ENCODE measurements at regions not wholly inside any gene's neighbourhood (a gene's known extent, or its start where the extent isn't known, plus 50 kb on each side); places are given as distances from the start of the nearest gene placed in this dataset.

GRCh38 chr22:49400136-49400940 lies 427.3 kb downstream of the BRD1 start:
- Histone ChIP-seq H3K36me3 (ENCODE audit: control insufficient read depth, insufficient read depth, low read length) (no peaks in the 10 kb centered on the region), H3K14ac (replicated peaks; ENCODE audit: low read depth, low read length) (no peak overlapping the region), H2BK20ac (ENCODE audit: low read depth, low read length) (no peak overlapping the region), H3K4me2 (ENCODE audit: low read depth, low read length) (no peak overlapping the region), H2BK15ac (ENCODE audit: low read depth, low read length) (no peak overlapping the region), H3K56ac (ENCODE audit: extremely low read depth, insufficient read depth, low read length) (no peak overlapping the region), H3K27ac (ENCODE audit: insufficient read depth, low read length) (no peak overlapping the region), H3K79me1 (ENCODE audit: low read depth in 1 of 2, low read length in 2 of 2) (no peaks in the 10 kb centered on the region), H3K9me1 (ENCODE audit: insufficient read depth, low read length) (no peaks in the 10 kb centered on the region), H4K91ac (ENCODE audit: insufficient read depth, low read depth, low read length) (no peak overlapping the region), H2BK120ac (ENCODE audit: low read depth, low read length) (no peak overlapping the region), H2BK5ac (ENCODE audit: low read depth, low read length, poor library complexity, severe bottlenecking) (no peak overlapping the region), H3K9ac (ENCODE audit: low read depth, low read length) (no peak overlapping the region), H4K8ac (ENCODE audit: low read depth in 2 of 2, low read length in 2 of 2) (no peak overlapping the region), H2AFZ (replicated peaks; ENCODE audit: low read length, poor library complexity) (no peak overlapping the region), H3K27me3 (ENCODE audit: control insufficient read depth, insufficient read depth, low read length) (no peaks in the 10 kb centered on the region), H4K5ac (ENCODE audit: low read depth, low read length) (no peak overlapping the region), H2AK5ac (ENCODE audit: low read depth, low read length) (no peak overlapping the region), H3K4ac (ENCODE audit: low read depth, low read length) (no peak overlapping the region), H2AK9ac (replicated peaks; ENCODE audit: low read depth, low read length, poor library complexity) (no peak overlapping the region), H3K4me3 (ENCODE audit: insufficient read depth, low read depth, low read length) (no peak overlapping the region), H4K20me1 (ENCODE audit: insufficient read depth, low read length) (no peaks in the 10 kb centered on the region), H3K9me3 (ENCODE audit: control insufficient read depth, insufficient read depth, low read length) (peaks cover 65% of the 10 kb centered on the region), H3K18ac (ENCODE audit: low read depth, low read length) (no peak overlapping the region), H3K4me1 (ENCODE audit: control insufficient read depth, insufficient read depth, low read length) (no peaks in the 10 kb centered on the region), H3K23ac (ENCODE audit: low read depth, low read length) (no peak overlapping the region)
- intact Hi-C loops (cut with micrococcal nuclease) (no loop called here), in situ Hi-C loops (cut with MboI; ENCODE audit: low sequenced_read_pairs) (no loop called here), dilution Hi-C loops (cut with HindIII; ENCODE audit: low sequenced_read_pairs, unreplicated experiment) (no loop called here)
- ChIA-PET POLR2A (ENCODE audit: unreplicated experiment) (no interaction called here), CTCF (no interaction called here)
- 80% methylated on average over 2 of the region's 24 CpGs; no CpG with 5 or more reads in 1 of the 2 experiments for WGBS, 2 experiments (ENCODE audit: extremely low coverage in 2 of 2, insufficient read length in 1 of 2)
- TF ChIP-seq CEBPB (IDR thresholded peaks at IDR 0.05; ENCODE audit: low read depth, low read length) (no peak), RAD21 (IDR thresholded peaks at IDR 0.05; ENCODE audit: low read length) (no peak), USF2 (IDR thresholded peaks at IDR 0.05; ENCODE audit: low read depth, low read length) (no peak)
- no TSS peak for BruUV-seq (replicated peaks)
- DNase-seq (no peak), ATAC-seq (ENCODE audit: low read depth) (no peak)

Measured in IMR-90 (cell line).